ENCODE measurements at regions not wholly inside any gene's neighbourhood (a gene's known extent, or its start where the extent isn't known, plus 50 kb on each side); places are given as distances from the start of the nearest gene placed in this dataset.
A peak's percentile ranks its signal among the peaks of the same experiment; 100 is the strongest.

GRCh38 chr10:25725917-25726716, 207.9 kb upstream of the MYO3A start:
- peaks cover 4% of the 10 kb centered on the region for H3K4me1 ChIP-seq (ENCODE audit: control insufficient read depth, insufficient read depth, low read length)
- Mint-ChIP-seq H3K36me3 (ENCODE audit: low read depth) (no peaks in the 10 kb centered on the region), H3K9me3 (no peaks in the 10 kb centered on the region), H3K27ac (no peak overlapping the region), H3K4me1 (peaks cover 25% of the 10 kb centered on the region), H3K27me3 (ENCODE audit: insufficient read depth) (no peaks in the 10 kb centered on the region), H3K4me3 (no peak overlapping the region)
- H3K27ac ChIP-seq (ENCODE audit: low read depth, low read length) = no peak overlapping the region
- 15 to 22% methylated on average over 6 of the region's 6 CpGs for WGBS, 2 experiments (ENCODE audit: insufficient coverage in 1 of 2, insufficient read length in 1 of 2)
- H3K27me3 ChIP-seq (ENCODE audit: control insufficient read depth, insufficient read depth, low read length, poor library complexity, severe bottlenecking) = no peaks in the 10 kb centered on the region
- H3K9me3 ChIP-seq (ENCODE audit: control insufficient read depth, low read length) = no peaks in the 10 kb centered on the region
- peak; percentile 74 for DNase-seq
- no peaks in the 10 kb centered on the region for H3K36me3 ChIP-seq (ENCODE audit: control insufficient read depth, insufficient read depth, low read length)
- TF ChIP-seq, protein P1, sequence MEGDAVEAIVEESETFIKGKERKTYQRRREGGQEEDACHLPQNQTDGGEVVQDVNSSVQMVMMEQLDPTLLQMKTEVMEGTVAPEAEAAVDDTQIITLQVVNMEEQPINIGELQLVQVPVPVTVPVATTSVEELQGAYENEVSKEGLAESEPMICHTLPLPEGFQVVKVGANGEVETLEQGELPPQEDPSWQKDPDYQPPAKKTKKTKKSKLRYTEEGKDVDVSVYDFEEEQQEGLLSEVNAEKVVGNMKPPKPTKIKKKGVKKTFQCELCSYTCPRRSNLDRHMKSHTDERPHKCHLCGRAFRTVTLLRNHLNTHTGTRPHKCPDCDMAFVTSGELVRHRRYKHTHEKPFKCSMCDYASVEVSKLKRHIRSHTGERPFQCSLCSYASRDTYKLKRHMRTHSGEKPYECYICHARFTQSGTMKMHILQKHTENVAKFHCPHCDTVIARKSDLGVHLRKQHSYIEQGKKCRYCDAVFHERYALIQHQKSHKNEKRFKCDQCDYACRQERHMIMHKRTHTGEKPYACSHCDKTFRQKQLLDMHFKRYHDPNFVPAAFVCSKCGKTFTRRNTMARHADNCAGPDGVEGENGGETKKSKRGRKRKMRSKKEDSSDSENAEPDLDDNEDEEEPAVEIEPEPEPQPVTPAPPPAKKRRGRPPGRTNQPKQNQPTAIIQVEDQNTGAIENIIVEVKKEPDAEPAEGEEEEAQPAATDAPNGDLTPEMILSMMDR (conservative IDR thresholded peaks at IDR 0.05) = peak; percentile 87
- no peak overlapping the region for H3K4me3 ChIP-seq (ENCODE audit: low read length)
- no peak overlapping the region for H3K9ac ChIP-seq (ENCODE audit: extremely low read depth, low read length, poor library complexity, severe bottlenecking)

DNA sequence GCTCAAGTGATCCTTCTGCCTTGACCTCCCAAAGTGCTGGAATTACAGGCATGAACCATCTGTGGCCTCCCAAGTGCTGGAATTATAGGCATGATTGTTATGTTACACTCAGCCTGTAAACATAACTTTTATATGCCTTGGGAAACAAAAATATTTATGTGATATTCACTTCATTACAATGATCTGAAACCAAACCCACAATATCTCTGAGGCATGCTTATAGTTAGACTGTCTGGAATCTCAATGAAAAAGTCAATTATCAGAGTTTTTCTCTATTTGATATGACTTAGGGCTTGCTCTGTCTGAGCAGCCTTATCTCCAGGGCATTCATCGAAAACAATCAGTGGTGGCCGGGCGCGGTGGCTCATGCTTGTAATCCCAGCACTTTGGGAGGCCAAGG, 195.3 kb upstream of the MYO3A start:
- Histone ChIP-seq H3K36me3 (ENCODE audit: control insufficient read depth, insufficient read depth, low read length) (no peaks in the 10 kb centered on the region), H3K27ac (ENCODE audit: low read depth, low read length) (no peak overlapping the region), H3K4me3 (ENCODE audit: low read length) (no peak overlapping the region), H3K4me1 (ENCODE audit: control insufficient read depth, insufficient read depth, low read length) (no peaks in the 10 kb centered on the region), H3K9me3 (ENCODE audit: control insufficient read depth, low read length) (no peaks in the 10 kb centered on the region), H3K9ac (ENCODE audit: extremely low read depth, low read length, poor library complexity, severe bottlenecking) (no peak overlapping the region), H3K27me3 (ENCODE audit: control insufficient read depth, insufficient read depth, low read length, poor library complexity, severe bottlenecking) (no peaks in the 10 kb centered on the region)
- Mint-ChIP-seq H3K9me3 (peaks cover 2% of the 10 kb centered on the region), H3K27ac (no peak overlapping the region), H3K4me1 (no peaks in the 10 kb centered on the region), H3K4me3 (no peak overlapping the region), H3K27me3 (ENCODE audit: insufficient read depth) (no peaks in the 10 kb centered on the region), H3K36me3 (ENCODE audit: low read depth) (no peaks in the 10 kb centered on the region)
- TF ChIP-seq, protein P1 (conservative IDR thresholded peaks at IDR 0.05) = no peak
- WGBS, 2 experiments (ENCODE audit: insufficient coverage in 1 of 2, insufficient read length in 1 of 2) = 74 to 99% methylated on average over 3 to 4 of the region's 4 CpGs
- DNase-seq = no peak

GRCh38 chr10:25743832-25744231, 190.2 kb upstream of the MYO3A start:
- H3K4me3 ChIP-seq (ENCODE audit: low read length) = no peak overlapping the region
- H3K9me3 ChIP-seq (ENCODE audit: control insufficient read depth, low read length) = no peaks in the 10 kb centered on the region
- Mint-ChIP-seq H3K27me3 (ENCODE audit: insufficient read depth) (no peaks in the 10 kb centered on the region), H3K36me3 (ENCODE audit: low read depth) (no peaks in the 10 kb centered on the region), H3K4me3 (no peak overlapping the region), H3K4me1 (peaks cover 15% of the 10 kb centered on the region), H3K27ac (no peak overlapping the region), H3K9me3 (no peaks in the 10 kb centered on the region)
- no peak overlapping the region for H3K9ac ChIP-seq (ENCODE audit: extremely low read depth, low read length, poor library complexity, severe bottlenecking)
- H3K27me3 ChIP-seq (ENCODE audit: control insufficient read depth, insufficient read depth, low read length, poor library complexity, severe bottlenecking) = no peaks in the 10 kb centered on the region
- H3K4me1 ChIP-seq (ENCODE audit: control insufficient read depth, insufficient read depth, low read length) = no peaks in the 10 kb centered on the region
- no peaks in the 10 kb centered on the region for H3K36me3 ChIP-seq (ENCODE audit: control insufficient read depth, insufficient read depth, low read length)
- TF ChIP-seq, protein P1 (conservative IDR thresholded peaks at IDR 0.05) = no peak
- no peak for DNase-seq
- 88 to 100% methylated on average over 1 to 3 of the region's 3 CpGs for WGBS, 2 experiments (ENCODE audit: insufficient coverage in 1 of 2, insufficient read length in 1 of 2)
- H3K27ac ChIP-seq (ENCODE audit: low read depth, low read length) = no peak overlapping the region

Data from endodermal cell (in vitro differentiated cells).